Heart right ventricle (tissue), 16 donors: ENCODE measurements at regions not wholly inside any gene's neighbourhood (a gene's known extent, or its start where the extent isn't known, plus 50 kb on each side); places are given as distances from the start of the nearest gene placed in this dataset.

Experiments
- ATAC-seq, 8 donors: fragments of 200-7000 bp; cut with Tn5 transposase; one replicate each; pipeline ENCODE4 v1.9.1; 2020; ENCODE audit warnings: mild to moderate bottlenecking in 8 of 8, moderate library complexity in 8 of 8, moderate number of reproducible peaks in 1 of 8
- DNase-seq, 2 donors: peaks; one replicate each; pipeline ENCODE4 v3.0.0-alpha.2; 2020
- H3K27ac ChIP-seq, 10 donors: fragments of 200-600 bp; sonication (generic) in 2 of 10; one replicate each; pipeline versions ENCODE4 v1.5.0 to v1.8.0; 2020 to 2022; ENCODE audit warnings: mild to moderate bottlenecking in 3 of 10
- H3K27me3 ChIP-seq, 7 donors: fragments of 200-600 bp; one replicate each; pipeline ENCODE4 v1.8.0; 2021 to 2022; ENCODE audit warnings: mild to moderate bottlenecking in 2 of 7
- H3K36me3 ChIP-seq, 9 donors: fragments of 200-600 bp; sonication (generic) in 1 of 9; one replicate each; pipeline versions ENCODE4 v1.5.0 to v1.8.0; 2020 to 2022; ENCODE audit warnings: mild to moderate bottlenecking in 2 of 9
- H3K4me1 ChIP-seq, 9 donors: fragments of 200-600 bp; sonication (generic) in 1 of 9; one replicate each; pipeline versions ENCODE4 v1.5.0 to v1.8.0; 2020 to 2022; ENCODE audit warnings: mild to moderate bottlenecking in 4 of 9
- H3K4me3 ChIP-seq, 10 donors: fragments of 200-600 bp; sonication (generic) in 2 of 10; one replicate each; pipeline versions ENCODE4 v1.5.0 to v1.8.0; 2020 to 2022; ENCODE audit warnings: mild to moderate bottlenecking in 7 of 10, moderate library complexity in 2 of 10
- H3K9me3 ChIP-seq, 11 donors: fragments of 200-600 bp in 10 of 11; sonication (generic) in 2 of 11; one replicate each; pipeline versions ENCODE4 v1.5.0 to v1.8.0; 2013 to 2022; ENCODE audit warnings: mild to moderate bottlenecking in 2 of 11, control low read depth in 1 of 11, moderate library complexity in 1 of 11
- WGBS, 2 donors: extraction: QIAGEN DNeasy Blood & Tissue Kit; methylation state at CpG; one replicate each; pipeline ENCODE4 v1.1.7; 2013; ENCODE audit warnings: inconsistent platforms in 1 of 2; 5-methylcytosine and 5-hydroxymethylcytosine counted together
- intact Hi-C, 10 donors: fragments of 100-400 bp; cut with DNase I; formaldehyde crosslinking; loops; one replicate each; pipeline versions ENCODE4 v1.11.1 to v1.14.2; 2022
- TF ChIP-seq, protein P1 (sequence below), 9 donors: fragments of 200-600 bp; sonication (generic) in 2 of 9; IDR thresholded peaks; one replicate each; pipeline versions ENCODE4 v1.5.0 to v1.8.0; 2021 to 2022; ENCODE audit warnings: antibody characterized with exemption in 9 of 9, mild to moderate bottlenecking in 5 of 9, moderate library complexity in 1 of 9
- donor health status: Arrhythmogenic right ventricular cardiomyopathy.
- donor health status: ischemic (EF 13 %, LVEDD 7.1; RV severe dilation, severe dysfunction).
- donor health status: healthy with polysubstance abuse.
- donor health status: DM: no; HTN: yes; CAD: no.
- donor health status: DM: no; HTN: no; CAD: no.
- donor health status: ischemic (EF 25% LVEDD 6.9; RV normal size, moderate dysfunction).
- donor health status: ischemic (EF 25% LVEDD 5.7; RV mildly dilated, moderate dysfunction).
- donor health status: healthy.
- donor health status: DM: yes; HTN: yes; CAD: no.
- donor health status: Ischemic cardiomyopathy.
- donor health status: ischemic (EF 35%, LVEDD 5.7; RV mildly dilated, moderate dysfunction).
- donor health status: nonischemic (EF 11% LVEDD 7.7; RV severe dilation, severe dysfunction).
- donor health status: DM: yes; HTN: yes; CAD: no.
- donor health status: PGD.
- donor health status: ischemic (EF 29% LVEDD 5.4; RV normal size, mild dysfunction).
- donor health status: nonischemic (EF 23%, LVEDD 6.1; RV moderate dilation, normal function).

DNA sequence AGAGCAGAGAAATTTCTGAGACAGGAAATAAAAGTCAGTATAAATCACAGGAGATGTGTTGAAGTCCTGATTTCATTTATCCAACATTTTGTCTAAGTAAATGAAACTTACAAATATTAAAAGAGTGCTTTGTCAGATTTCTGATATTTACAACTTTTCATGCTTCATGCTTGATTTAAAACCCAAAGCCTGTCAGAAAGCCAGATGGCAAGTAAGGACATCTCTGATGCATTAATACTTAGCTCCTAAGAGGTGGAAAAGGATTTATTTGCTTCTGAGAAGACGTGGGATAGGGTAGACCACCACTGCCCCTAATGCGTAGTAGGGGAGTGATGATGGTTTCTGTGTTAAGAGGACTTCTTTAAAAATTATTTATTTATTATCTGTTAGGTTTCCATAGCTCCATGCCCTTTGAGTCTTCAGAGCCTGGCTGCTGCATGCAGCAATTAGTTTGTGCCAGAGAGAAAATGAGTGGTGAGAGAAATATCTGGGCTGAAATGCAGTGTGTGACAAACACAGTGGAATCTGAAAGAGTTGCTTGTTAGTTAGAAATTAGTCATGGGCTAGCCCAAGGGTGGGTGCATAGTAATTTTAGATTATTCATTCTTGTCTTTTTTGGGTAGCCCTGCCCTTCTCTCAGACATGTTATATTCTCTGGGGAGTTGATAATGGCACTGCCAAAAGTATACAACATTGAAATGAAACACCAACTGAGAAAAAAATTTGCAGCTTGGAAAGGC lies 333.8 kb downstream of the C4orf33 start:
- 69 to 75% methylated on average over 2 of the region's 2 CpGs for WGBS, 2 donors
- Histone ChIP-seq H3K27ac (no peak overlapping the region), H3K4me1 (no peaks in the 10 kb centered on the region), H3K4me3 (no peak overlapping the region), H3K27me3 (no peaks in the 10 kb centered on the region), H3K36me3 (no peaks in the 10 kb centered on the region), H3K9me3 (no peaks in the 10 kb centered on the region)
- TF ChIP-seq, protein P1, sequence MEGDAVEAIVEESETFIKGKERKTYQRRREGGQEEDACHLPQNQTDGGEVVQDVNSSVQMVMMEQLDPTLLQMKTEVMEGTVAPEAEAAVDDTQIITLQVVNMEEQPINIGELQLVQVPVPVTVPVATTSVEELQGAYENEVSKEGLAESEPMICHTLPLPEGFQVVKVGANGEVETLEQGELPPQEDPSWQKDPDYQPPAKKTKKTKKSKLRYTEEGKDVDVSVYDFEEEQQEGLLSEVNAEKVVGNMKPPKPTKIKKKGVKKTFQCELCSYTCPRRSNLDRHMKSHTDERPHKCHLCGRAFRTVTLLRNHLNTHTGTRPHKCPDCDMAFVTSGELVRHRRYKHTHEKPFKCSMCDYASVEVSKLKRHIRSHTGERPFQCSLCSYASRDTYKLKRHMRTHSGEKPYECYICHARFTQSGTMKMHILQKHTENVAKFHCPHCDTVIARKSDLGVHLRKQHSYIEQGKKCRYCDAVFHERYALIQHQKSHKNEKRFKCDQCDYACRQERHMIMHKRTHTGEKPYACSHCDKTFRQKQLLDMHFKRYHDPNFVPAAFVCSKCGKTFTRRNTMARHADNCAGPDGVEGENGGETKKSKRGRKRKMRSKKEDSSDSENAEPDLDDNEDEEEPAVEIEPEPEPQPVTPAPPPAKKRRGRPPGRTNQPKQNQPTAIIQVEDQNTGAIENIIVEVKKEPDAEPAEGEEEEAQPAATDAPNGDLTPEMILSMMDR (IDR thresholded peaks at IDR 0.05) = no peak
- no peak for DNase-seq
- intact Hi-C loops = no loop called here
- no peak for ATAC-seq

DNA sequence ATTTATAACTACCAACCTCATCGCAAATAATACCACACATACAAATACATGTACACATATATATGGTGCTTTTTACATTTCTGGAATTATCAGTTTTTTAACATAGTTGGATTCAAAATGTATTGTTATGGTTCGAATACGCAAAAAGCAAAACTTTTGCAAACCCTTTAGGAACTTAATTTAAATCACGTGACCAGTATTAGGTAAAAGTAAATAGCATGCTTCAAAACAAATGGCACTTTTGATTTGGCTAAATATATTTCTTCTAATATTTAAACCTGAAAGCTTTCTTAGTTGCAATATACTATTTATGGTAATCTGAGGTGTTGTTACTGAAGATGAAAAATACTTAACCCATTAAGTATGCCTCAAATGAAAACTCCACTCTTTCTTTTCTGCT lies 341.4 kb downstream of the C4orf33 start:
- Histone ChIP-seq H3K27ac (no peak overlapping the region), H3K4me3 (no peak overlapping the region), H3K27me3 (peaks cover 0 to 4% (median 0%) of the 10 kb centered on the region in 7 donors), H3K4me1 (no peaks in the 10 kb centered on the region), H3K36me3 (no peaks in the 10 kb centered on the region), H3K9me3 (no peaks in the 10 kb centered on the region)
- WGBS, 2 donors = 96% methylated on average over 4 of the region's 4 CpGs
- TF ChIP-seq, protein P1 (IDR thresholded peaks at IDR 0.05) = no peak
- ATAC-seq (no peak), DNase-seq (no peak)
- intact Hi-C loops = no loop called here

DNA sequence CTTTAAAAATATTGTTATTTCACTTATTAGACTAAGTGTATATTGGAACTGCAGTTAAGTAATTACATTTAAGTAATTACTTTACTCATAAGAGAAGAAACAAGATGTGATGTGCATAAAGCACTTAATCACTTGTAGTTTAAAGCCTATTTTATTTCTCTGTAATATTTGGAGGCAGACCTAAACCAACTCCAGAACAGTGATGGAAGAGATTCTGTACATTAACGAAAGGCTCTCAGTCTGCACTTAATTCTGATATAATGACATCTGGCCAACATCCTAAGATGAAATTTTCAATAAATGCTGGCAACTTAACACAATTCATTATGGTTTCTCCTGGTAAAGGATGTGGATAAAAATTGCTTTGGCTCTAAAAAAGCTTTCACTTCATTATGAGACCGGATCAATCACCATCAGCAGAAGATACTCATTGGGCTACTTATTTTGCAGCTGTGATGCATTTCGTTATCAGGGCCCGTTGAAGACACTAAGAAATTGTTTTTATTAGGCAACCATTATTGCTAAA lies 342.6 kb downstream of the C4orf33 start:
- 82 to 87% methylated on average over 4 of the region's 4 CpGs for WGBS, 2 donors
- H3K27me3 ChIP-seq = peaks cover 0 to 4% (median 0%) of the 10 kb centered on the region in 7 donors
- H3K27ac ChIP-seq = no peak overlapping the region
- no peak for DNase-seq
- H3K4me1 ChIP-seq = no peaks in the 10 kb centered on the region
- no peaks in the 10 kb centered on the region for H3K9me3 ChIP-seq
- TF ChIP-seq, protein P1 (IDR thresholded peaks at IDR 0.05) = no peak
- H3K36me3 ChIP-seq = no peaks in the 10 kb centered on the region
- ATAC-seq = no peak
- intact Hi-C loops = no loop called here
- H3K4me3 ChIP-seq = no peak overlapping the region

DNA sequence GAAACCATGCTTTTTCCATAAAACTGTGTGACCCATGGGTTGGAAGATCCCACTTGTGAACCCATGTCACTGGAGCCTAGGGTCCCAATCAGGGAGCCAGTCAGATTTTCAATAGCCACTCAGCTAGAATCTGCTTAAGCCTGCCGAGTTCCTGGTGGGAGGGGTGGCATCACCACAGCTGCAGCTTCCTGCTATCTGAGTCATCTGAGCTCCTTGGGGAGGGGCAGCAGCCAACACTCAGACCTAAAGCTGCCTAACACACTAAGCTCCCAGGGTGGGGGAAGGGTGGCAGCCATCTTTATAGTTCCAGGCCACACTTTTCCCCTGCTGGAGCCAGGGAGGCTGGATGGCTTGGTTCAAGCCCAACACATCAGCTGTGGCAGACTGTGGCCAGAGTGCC lies 350.1 kb downstream of the C4orf33 start:
- no peak for DNase-seq
- intact Hi-C loops = no loop called here
- Histone ChIP-seq H3K36me3 (no peaks in the 10 kb centered on the region), H3K4me1 (no peaks in the 10 kb centered on the region), H3K27me3 (peaks cover 0 to 11% (median 0%) of the 10 kb centered on the region in 7 donors), H3K27ac (no peak overlapping the region), H3K9me3 (peaks cover 0 to 7% (median 0%) of the 10 kb centered on the region in 11 donors), H3K4me3 (no peak overlapping the region)
- TF ChIP-seq, protein P1 (IDR thresholded peaks at IDR 0.05) = no peak
- ATAC-seq = no peak
- WGBS, 2 donors = 50 to 74% methylated on average over 1 of the region's 1 CpG
